WTC11 (cell line): ENCODE measurements at regions not wholly inside any gene's neighbourhood (a gene's known extent, or its start where the extent isn't known, plus 50 kb on each side); places are given as distances from the start of the nearest gene placed in this dataset.

Source experiments
- ATAC-seq: fragments of 200-7000 bp; cut with Tn5 transposase; 2 replicates; pipeline ENCODE4 v1.10.0; 2021; ENCODE audit warnings: mild to moderate bottlenecking, moderate library complexity
- CTCF ChIA-PET: fragments of 300-600 bp; sonication (Branson Sonifier 250); formaldehyde crosslinking; loops from one replicate; lab custom pipeline; 2021; ENCODE audit warnings: antibody characterized with exemption; lab: Charles Lee
- POLR2A ChIA-PET: fragments of 350-600 bp; sonication (Branson Sonifier 250); formaldehyde crosslinking; loops from one replicate; lab custom pipeline; 2021; ENCODE audit warnings: antibody characterized with exemption; lab: Charles Lee
- DNase-seq: peaks from one replicate; pipeline ENCODE4 v3.0.0; 2021; ENCODE audit warnings: low spot score
- H3K27ac Mint-ChIP-seq: 2 replicates; pipeline ENCODE4 v1.8.0; 2021; ENCODE audit warnings: mixed read lengths
- H3K27me3 Mint-ChIP-seq: 2 replicates; pipeline ENCODE4 v1.8.0; 2021; ENCODE audit warnings: low read depth, mild to moderate bottlenecking, moderate library complexity, mixed read lengths
- H3K36me3 Mint-ChIP-seq: 2 replicates; pipeline ENCODE4 v1.8.0; 2021; ENCODE audit warnings: mixed read lengths
- H3K4me1 Mint-ChIP-seq: 2 replicates; pipeline ENCODE4 v1.8.0; 2022; ENCODE audit warnings: mixed read lengths
- H3K4me3 Mint-ChIP-seq: 2 replicates; pipeline ENCODE4 v1.8.0; 2021; ENCODE audit warnings: mild to moderate bottlenecking, moderate library complexity, mixed read lengths
- H3K9me3 Mint-ChIP-seq: 2 replicates; pipeline ENCODE4 v1.8.0; 2021; ENCODE audit warnings: mixed read lengths
- ESRRA ChIP-seq: sonication (generic); formaldehyde crosslinking; IDR thresholded peaks from 2 replicates; pipeline ENCODE4 v1.8.1; 2022; ENCODE audit warnings: mild to moderate bottlenecking, missing genetic modification reagents, borderline replicate concordance
- ETV6 ChIP-seq: sonication (generic); formaldehyde crosslinking; IDR thresholded peaks from 2 replicates; pipeline ENCODE4 v1.8.1; 2022; ENCODE audit warnings: mild to moderate bottlenecking, missing genetic modification reagents
- FOXK1 ChIP-seq: sonication (generic); formaldehyde crosslinking; IDR thresholded peaks from 2 replicates; pipeline ENCODE4 v1.8.0; 2022; ENCODE audit warnings: mild to moderate bottlenecking, moderate library complexity, missing genetic modification reagents
- JUN ChIP-seq: sonication (generic); formaldehyde crosslinking; IDR thresholded peaks from 2 replicates; pipeline ENCODE4 v1.8.0; 2023; ENCODE audit warnings: mild to moderate bottlenecking, missing genetic modification reagents
- MYBL2 ChIP-seq: sonication (generic); formaldehyde crosslinking; IDR thresholded peaks from 2 replicates; pipeline ENCODE4 v1.8.1; 2023; ENCODE audit warnings: mild to moderate bottlenecking, moderate library complexity, missing genetic modification reagents
- NR1H2 ChIP-seq: sonication (generic); formaldehyde crosslinking; IDR thresholded peaks from 2 replicates; pipeline ENCODE4 v1.9.0; 2021; ENCODE audit warnings: mild to moderate bottlenecking, moderate library complexity, missing genetic modification reagents
- OVOL2 ChIP-seq: fragments of 250-450 bp; sonication (Bioruptor Pico); IDR thresholded peaks from 2 replicates; pipeline ENCODE4 v1.9.0; 2021; ENCODE audit warnings: mild to moderate bottlenecking, borderline replicate concordance
- RORB ChIP-seq: fragments of 250-450 bp; sonication (Bioruptor Pico); IDR thresholded peaks from 2 replicates; pipeline ENCODE4 v1.9.0; 2021; ENCODE audit warnings: mild to moderate bottlenecking
- SMAD4 ChIP-seq: sonication (generic); formaldehyde crosslinking; IDR thresholded peaks from 2 replicates; pipeline ENCODE4 v1.8.0; 2022; ENCODE audit warnings: mild to moderate bottlenecking, missing genetic modification reagents
- TCF7 ChIP-seq: sonication (generic); formaldehyde crosslinking; IDR thresholded peaks from 2 replicates; pipeline ENCODE4 v1.8.0; 2022; ENCODE audit warnings: mild to moderate bottlenecking, low read depth, missing genetic modification reagents, moderate library complexity
- TP53 ChIP-seq: sonication (generic); formaldehyde crosslinking; IDR thresholded peaks from 2 replicates; pipeline ENCODE4 v1.8.1; 2023; ENCODE audit warnings: mild to moderate bottlenecking, missing genetic modification reagents
- ZBTB21 ChIP-seq: sonication (generic); formaldehyde crosslinking; IDR thresholded peaks from 2 replicates; pipeline ENCODE4 v1.8.1; 2023; ENCODE audit warnings: mild to moderate bottlenecking, missing genetic modification reagents, borderline replicate concordance
- ZNF121 ChIP-seq: sonication (generic); formaldehyde crosslinking; IDR thresholded peaks from 2 replicates; pipeline ENCODE4 v1.8.0; 2023; ENCODE audit warnings: missing genetic modification reagents
- ZNF219 ChIP-seq: sonication (generic); formaldehyde crosslinking; IDR thresholded peaks from 2 replicates; pipeline ENCODE4 v1.8.0; 2023; ENCODE audit warnings: missing genetic modification reagents, mild to moderate bottlenecking, borderline replicate concordance
- ZNF423 ChIP-seq: fragments of 250-450 bp; sonication (Bioruptor Pico); IDR thresholded peaks from 2 replicates; pipeline ENCODE4 v2.1.2; 2022; ENCODE audit warnings: mild to moderate bottlenecking, moderate library complexity
- TF ChIP-seq, protein P1 (sequence below): sonication (generic); formaldehyde crosslinking; IDR thresholded peaks from 2 replicates; pipeline ENCODE4 v1.8.1; 2023; ENCODE audit warnings: mild to moderate bottlenecking, missing genetic modification reagents, borderline replicate concordance
- TF ChIP-seq, protein P2 (sequence below): sonication (generic); formaldehyde crosslinking; IDR thresholded peaks from 2 replicates; pipeline ENCODE4 v1.8.0; 2023; ENCODE audit warnings: missing genetic modification reagents, mild to moderate bottlenecking, borderline replicate concordance
- TF ChIP-seq, protein P3 (sequence below): sonication (generic); formaldehyde crosslinking; IDR thresholded peaks from 2 replicates; pipeline ENCODE4 v1.8.1; 2023; ENCODE audit warnings: mild to moderate bottlenecking, missing genetic modification reagents
- TF ChIP-seq, protein P4 (sequence below): fragments of 200-600 bp; IDR thresholded peaks from 2 replicates; pipeline ENCODE4 v1.8.0; 2022; ENCODE audit warnings: antibody characterized with exemption
- TF ChIP-seq, protein P5 (sequence below): sonication (generic); formaldehyde crosslinking; IDR thresholded peaks from 2 replicates; pipeline ENCODE4 v1.8.0; 2022; ENCODE audit warnings: mild to moderate bottlenecking, missing genetic modification reagents
- TF ChIP-seq, protein P6 (sequence below): fragments of 250-450 bp; sonication (Bioruptor Pico); IDR thresholded peaks from 2 replicates; pipeline ENCODE4 v1.9.0; 2021; ENCODE audit warnings: mild to moderate bottlenecking
- TF ChIP-seq, protein P7 (sequence below): fragments of 250-450 bp; sonication (Bioruptor Pico); IDR thresholded peaks from 2 replicates; pipeline ENCODE4 v1.9.0; 2021; ENCODE audit warnings: mild to moderate bottlenecking

DNA sequence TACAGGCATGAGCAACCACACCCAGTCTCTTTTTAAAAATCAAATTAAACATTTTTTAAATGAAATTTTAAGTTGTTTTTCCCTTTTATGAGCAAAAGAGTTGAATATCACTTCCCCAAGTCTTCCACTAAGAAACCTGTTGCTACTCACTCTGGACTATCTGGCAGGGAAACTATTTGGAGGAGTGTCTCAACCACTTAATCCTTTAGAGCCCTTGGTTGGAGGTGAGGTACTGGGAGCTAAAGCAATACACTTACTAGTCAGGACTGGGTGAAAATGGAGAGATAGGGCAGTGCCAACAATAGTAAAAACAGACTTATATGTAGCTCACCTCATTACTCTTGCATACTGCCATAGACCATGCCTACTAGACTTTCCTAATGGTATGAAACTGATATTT lies 135.5 kb downstream of the RND3 start:
- H3K27ac Mint-ChIP-seq = no peak overlapping the region
- H3K4me1 Mint-ChIP-seq = peaks cover 13% of the 10 kb centered on the region
- no peaks in the 10 kb centered on the region for H3K27me3 Mint-ChIP-seq
- DNase-seq (no peak), ATAC-seq (no peak)
- CTCF ChIA-PET = no interaction called here
- H3K4me3 Mint-ChIP-seq = no peak overlapping the region
- H3K9me3 Mint-ChIP-seq = peaks cover 22% of the 10 kb centered on the region
- H3K36me3 Mint-ChIP-seq = no peaks in the 10 kb centered on the region
- TF ChIP-seq JUN (no peak), SMAD4 (CRISPR knock-in tag) (no peak), ZBTB21 (CRISPR knock-in tag) (no peak), OVOL2 (CRISPR knock-in tag) (no peak), ZNF423 (no peak), ZNF219 (CRISPR knock-in tag) (no peak), RORB (CRISPR knock-in tag) (no peak), ETV6 (CRISPR knock-in tag) (no peak)
- TF ChIP-seq, protein P1, sequence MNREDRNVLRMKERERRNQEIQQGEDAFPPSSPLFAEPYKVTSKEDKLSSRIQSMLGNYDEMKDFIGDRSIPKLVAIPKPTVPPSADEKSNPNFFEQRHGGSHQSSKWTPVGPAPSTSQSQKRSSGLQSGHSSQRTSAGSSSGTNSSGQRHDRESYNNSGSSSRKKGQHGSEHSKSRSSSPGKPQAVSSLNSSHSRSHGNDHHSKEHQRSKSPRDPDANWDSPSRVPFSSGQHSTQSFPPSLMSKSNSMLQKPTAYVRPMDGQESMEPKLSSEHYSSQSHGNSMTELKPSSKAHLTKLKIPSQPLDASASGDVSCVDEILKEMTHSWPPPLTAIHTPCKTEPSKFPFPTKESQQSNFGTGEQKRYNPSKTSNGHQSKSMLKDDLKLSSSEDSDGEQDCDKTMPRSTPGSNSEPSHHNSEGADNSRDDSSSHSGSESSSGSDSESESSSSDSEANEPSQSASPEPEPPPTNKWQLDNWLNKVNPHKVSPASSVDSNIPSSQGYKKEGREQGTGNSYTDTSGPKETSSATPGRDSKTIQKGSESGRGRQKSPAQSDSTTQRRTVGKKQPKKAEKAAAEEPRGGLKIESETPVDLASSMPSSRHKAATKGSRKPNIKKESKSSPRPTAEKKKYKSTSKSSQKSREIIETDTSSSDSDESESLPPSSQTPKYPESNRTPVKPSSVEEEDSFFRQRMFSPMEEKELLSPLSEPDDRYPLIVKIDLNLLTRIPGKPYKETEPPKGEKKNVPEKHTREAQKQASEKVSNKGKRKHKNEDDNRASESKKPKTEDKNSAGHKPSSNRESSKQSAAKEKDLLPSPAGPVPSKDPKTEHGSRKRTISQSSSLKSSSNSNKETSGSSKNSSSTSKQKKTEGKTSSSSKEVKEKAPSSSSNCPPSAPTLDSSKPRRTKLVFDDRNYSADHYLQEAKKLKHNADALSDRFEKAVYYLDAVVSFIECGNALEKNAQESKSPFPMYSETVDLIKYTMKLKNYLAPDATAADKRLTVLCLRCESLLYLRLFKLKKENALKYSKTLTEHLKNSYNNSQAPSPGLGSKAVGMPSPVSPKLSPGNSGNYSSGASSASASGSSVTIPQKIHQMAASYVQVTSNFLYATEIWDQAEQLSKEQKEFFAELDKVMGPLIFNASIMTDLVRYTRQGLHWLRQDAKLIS = no peak
- TF ChIP-seq, protein P2, sequence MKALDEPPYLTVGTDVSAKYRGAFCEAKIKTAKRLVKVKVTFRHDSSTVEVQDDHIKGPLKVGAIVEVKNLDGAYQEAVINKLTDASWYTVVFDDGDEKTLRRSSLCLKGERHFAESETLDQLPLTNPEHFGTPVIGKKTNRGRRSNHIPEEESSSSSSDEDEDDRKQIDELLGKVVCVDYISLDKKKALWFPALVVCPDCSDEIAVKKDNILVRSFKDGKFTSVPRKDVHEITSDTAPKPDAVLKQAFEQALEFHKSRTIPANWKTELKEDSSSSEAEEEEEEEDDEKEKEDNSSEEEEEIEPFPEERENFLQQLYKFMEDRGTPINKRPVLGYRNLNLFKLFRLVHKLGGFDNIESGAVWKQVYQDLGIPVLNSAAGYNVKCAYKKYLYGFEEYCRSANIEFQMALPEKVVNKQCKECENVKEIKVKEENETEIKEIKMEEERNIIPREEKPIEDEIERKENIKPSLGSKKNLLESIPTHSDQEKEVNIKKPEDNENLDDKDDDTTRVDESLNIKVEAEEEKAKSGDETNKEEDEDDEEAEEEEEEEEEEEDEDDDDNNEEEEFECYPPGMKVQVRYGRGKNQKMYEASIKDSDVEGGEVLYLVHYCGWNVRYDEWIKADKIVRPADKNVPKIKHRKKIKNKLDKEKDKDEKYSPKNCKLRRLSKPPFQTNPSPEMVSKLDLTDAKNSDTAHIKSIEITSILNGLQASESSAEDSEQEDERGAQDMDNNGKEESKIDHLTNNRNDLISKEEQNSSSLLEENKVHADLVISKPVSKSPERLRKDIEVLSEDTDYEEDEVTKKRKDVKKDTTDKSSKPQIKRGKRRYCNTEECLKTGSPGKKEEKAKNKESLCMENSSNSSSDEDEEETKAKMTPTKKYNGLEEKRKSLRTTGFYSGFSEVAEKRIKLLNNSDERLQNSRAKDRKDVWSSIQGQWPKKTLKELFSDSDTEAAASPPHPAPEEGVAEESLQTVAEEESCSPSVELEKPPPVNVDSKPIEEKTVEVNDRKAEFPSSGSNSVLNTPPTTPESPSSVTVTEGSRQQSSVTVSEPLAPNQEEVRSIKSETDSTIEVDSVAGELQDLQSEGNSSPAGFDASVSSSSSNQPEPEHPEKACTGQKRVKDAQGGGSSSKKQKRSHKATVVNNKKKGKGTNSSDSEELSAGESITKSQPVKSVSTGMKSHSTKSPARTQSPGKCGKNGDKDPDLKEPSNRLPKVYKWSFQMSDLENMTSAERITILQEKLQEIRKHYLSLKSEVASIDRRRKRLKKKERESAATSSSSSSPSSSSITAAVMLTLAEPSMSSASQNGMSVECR (CRISPR knock-in tag) = no peak
- TF ChIP-seq, protein P3, sequence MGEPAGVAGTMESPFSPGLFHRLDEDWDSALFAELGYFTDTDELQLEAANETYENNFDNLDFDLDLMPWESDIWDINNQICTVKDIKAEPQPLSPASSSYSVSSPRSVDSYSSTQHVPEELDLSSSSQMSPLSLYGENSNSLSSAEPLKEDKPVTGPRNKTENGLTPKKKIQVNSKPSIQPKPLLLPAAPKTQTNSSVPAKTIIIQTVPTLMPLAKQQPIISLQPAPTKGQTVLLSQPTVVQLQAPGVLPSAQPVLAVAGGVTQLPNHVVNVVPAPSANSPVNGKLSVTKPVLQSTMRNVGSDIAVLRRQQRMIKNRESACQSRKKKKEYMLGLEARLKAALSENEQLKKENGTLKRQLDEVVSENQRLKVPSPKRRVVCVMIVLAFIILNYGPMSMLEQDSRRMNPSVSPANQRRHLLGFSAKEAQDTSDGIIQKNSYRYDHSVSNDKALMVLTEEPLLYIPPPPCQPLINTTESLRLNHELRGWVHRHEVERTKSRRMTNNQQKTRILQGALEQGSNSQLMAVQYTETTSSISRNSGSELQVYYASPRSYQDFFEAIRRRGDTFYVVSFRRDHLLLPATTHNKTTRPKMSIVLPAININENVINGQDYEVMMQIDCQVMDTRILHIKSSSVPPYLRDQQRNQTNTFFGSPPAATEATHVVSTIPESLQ (CRISPR knock-in tag) = no peak
- POLR2A ChIA-PET = no interaction called here

DNA sequence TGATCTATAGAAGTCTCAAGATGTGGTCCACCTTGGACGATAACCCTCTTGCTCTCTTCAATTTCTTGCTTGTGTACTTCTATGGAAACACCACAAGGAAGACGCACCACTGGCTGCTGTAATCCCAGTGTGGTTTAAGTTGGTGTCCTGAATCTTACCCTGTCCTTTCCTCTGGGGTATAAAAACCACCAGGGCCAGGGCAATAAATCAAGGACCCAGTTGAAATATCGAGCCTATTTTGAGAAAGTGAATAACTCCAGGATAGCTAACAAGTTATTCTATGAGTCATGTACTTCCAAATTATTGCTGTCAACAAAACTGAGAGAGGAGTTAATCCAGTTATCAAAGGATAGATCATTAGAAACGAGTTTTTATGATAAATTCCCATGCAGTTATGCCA lies 137.0 kb downstream of the RND3 start:
- peaks cover 13% of the 10 kb centered on the region for H3K4me1 Mint-ChIP-seq
- ATAC-seq = no peak
- TF ChIP-seq TCF7 (CRISPR knock-in tag) (no peak), NR1H2 (CRISPR knock-in tag) (no peak), TP53 (no peak), ESRRA (CRISPR knock-in tag) (no peak), ZNF121 (CRISPR knock-in tag) (no peak), FOXK1 (CRISPR knock-in tag) (no peak), MYBL2 (no peak)
- TF ChIP-seq, protein P4, sequence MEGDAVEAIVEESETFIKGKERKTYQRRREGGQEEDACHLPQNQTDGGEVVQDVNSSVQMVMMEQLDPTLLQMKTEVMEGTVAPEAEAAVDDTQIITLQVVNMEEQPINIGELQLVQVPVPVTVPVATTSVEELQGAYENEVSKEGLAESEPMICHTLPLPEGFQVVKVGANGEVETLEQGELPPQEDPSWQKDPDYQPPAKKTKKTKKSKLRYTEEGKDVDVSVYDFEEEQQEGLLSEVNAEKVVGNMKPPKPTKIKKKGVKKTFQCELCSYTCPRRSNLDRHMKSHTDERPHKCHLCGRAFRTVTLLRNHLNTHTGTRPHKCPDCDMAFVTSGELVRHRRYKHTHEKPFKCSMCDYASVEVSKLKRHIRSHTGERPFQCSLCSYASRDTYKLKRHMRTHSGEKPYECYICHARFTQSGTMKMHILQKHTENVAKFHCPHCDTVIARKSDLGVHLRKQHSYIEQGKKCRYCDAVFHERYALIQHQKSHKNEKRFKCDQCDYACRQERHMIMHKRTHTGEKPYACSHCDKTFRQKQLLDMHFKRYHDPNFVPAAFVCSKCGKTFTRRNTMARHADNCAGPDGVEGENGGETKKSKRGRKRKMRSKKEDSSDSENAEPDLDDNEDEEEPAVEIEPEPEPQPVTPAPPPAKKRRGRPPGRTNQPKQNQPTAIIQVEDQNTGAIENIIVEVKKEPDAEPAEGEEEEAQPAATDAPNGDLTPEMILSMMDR = no peak
- TF ChIP-seq, protein P5, sequence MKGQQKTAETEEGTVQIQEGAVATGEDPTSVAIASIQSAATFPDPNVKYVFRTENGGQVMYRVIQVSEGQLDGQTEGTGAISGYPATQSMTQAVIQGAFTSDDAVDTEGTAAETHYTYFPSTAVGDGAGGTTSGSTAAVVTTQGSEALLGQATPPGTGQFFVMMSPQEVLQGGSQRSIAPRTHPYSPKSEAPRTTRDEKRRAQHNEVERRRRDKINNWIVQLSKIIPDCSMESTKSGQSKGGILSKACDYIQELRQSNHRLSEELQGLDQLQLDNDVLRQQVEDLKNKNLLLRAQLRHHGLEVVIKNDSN (CRISPR knock-in tag) = no peak
- TF ChIP-seq, protein P6, sequence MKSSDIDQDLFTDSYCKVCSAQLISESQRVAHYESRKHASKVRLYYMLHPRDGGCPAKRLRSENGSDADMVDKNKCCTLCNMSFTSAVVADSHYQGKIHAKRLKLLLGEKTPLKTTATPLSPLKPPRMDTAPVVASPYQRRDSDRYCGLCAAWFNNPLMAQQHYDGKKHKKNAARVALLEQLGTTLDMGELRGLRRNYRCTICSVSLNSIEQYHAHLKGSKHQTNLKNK (CRISPR knock-in tag) = no peak
- TF ChIP-seq, protein P7, sequence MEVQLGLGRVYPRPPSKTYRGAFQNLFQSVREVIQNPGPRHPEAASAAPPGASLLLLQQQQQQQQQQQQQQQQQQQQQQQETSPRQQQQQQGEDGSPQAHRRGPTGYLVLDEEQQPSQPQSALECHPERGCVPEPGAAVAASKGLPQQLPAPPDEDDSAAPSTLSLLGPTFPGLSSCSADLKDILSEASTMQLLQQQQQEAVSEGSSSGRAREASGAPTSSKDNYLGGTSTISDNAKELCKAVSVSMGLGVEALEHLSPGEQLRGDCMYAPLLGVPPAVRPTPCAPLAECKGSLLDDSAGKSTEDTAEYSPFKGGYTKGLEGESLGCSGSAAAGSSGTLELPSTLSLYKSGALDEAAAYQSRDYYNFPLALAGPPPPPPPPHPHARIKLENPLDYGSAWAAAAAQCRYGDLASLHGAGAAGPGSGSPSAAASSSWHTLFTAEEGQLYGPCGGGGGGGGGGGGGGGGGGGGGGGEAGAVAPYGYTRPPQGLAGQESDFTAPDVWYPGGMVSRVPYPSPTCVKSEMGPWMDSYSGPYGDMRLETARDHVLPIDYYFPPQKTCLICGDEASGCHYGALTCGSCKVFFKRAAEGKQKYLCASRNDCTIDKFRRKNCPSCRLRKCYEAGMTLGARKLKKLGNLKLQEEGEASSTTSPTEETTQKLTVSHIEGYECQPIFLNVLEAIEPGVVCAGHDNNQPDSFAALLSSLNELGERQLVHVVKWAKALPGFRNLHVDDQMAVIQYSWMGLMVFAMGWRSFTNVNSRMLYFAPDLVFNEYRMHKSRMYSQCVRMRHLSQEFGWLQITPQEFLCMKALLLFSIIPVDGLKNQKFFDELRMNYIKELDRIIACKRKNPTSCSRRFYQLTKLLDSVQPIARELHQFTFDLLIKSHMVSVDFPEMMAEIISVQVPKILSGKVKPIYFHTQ = no peak

More for the DNA sequence above, 137.0 kb downstream of the RND3 start:
- H3K27ac Mint-ChIP-seq = no peak overlapping the region
- DNase-seq = no peak
- no peaks in the 10 kb centered on the region for H3K27me3 Mint-ChIP-seq
- H3K9me3 Mint-ChIP-seq = peaks cover 26% of the 10 kb centered on the region
- H3K36me3 Mint-ChIP-seq = no peaks in the 10 kb centered on the region
- ChIA-PET CTCF (no interaction called here), POLR2A (no interaction called here)
- H3K4me3 Mint-ChIP-seq = no peak overlapping the region
